ENCODE measurements at regions not wholly inside any gene's neighbourhood (a gene's known extent, or its start where the extent isn't known, plus 50 kb on each side); places are given as distances from the start of the nearest gene placed in this dataset.

- no peak for TF ChIP-seq JUNB (IDR thresholded peaks at IDR 0.05; ENCODE audit: unreplicated experiment)
- no peak for TF ChIP-seq NANOG (IDR thresholded peaks at IDR 0.05; ENCODE audit: borderline replicate concordance)
- no peak for TF ChIP-seq POLR2AphosphoS5 (IDR thresholded peaks at IDR 0.05; ENCODE audit: low read depth)
- TF ChIP-seq, protein P1, sequence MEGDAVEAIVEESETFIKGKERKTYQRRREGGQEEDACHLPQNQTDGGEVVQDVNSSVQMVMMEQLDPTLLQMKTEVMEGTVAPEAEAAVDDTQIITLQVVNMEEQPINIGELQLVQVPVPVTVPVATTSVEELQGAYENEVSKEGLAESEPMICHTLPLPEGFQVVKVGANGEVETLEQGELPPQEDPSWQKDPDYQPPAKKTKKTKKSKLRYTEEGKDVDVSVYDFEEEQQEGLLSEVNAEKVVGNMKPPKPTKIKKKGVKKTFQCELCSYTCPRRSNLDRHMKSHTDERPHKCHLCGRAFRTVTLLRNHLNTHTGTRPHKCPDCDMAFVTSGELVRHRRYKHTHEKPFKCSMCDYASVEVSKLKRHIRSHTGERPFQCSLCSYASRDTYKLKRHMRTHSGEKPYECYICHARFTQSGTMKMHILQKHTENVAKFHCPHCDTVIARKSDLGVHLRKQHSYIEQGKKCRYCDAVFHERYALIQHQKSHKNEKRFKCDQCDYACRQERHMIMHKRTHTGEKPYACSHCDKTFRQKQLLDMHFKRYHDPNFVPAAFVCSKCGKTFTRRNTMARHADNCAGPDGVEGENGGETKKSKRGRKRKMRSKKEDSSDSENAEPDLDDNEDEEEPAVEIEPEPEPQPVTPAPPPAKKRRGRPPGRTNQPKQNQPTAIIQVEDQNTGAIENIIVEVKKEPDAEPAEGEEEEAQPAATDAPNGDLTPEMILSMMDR (conservative IDR thresholded peaks at IDR 0.05; ENCODE audit: low read depth in 2 of 2), result no peak
Measured at GRCh38 chr13:64930636-64931035, 2299.5 kb downstream of the PCDH9 start.

Measured in GM23338 (cell line).